Neural cell (in vitro differentiated cells): ENCODE measurements at regions not wholly inside any gene's neighbourhood (a gene's known extent, or its start where the extent isn't known, plus 50 kb on each side); places are given as distances from the start of the nearest gene placed in this dataset.

Experiments
- EP300 ChIP-seq: fragments of 450-650 bp; conservative IDR thresholded peaks from 2 replicates; pipeline ENCODE4 v1.6.1; 2014; ENCODE audit warnings: antibody characterized with exemption, mild to moderate bottlenecking, moderate library complexity; ENCODE audit not compliant: poor library complexity, severe bottlenecking
- EZH2 ChIP-seq: fragments of 200-600, 300-800 bp; shearing (Covaris generic), sonication (generic); IDR thresholded peaks from 2 replicates; pipeline ENCODE4 v1.6.1; 2014; ENCODE audit warnings: antibody characterized with exemption, low read length, borderline replicate concordance, mild to moderate bottlenecking; ENCODE audit not compliant: insufficient read depth, poor library complexity, severe bottlenecking
- POLR2AphosphoS5 ChIP-seq: IDR thresholded peaks from 2 replicates; pipeline ENCODE4 v1.6.1; 2012
- REST ChIP-seq: IDR thresholded peaks from 2 replicates; pipeline ENCODE4 v1.6.1; 2012; ENCODE audit warnings: borderline replicate concordance
- TF ChIP-seq, protein P1 (sequence below): fragments of 450-650 bp; IDR thresholded peaks from 2 replicates; pipeline ENCODE4 v1.5.1; 2014; ENCODE audit warnings: antibody characterized with exemption, mild to moderate bottlenecking, moderate library complexity; ENCODE audit not compliant: poor library complexity, severe bottlenecking

DNA sequence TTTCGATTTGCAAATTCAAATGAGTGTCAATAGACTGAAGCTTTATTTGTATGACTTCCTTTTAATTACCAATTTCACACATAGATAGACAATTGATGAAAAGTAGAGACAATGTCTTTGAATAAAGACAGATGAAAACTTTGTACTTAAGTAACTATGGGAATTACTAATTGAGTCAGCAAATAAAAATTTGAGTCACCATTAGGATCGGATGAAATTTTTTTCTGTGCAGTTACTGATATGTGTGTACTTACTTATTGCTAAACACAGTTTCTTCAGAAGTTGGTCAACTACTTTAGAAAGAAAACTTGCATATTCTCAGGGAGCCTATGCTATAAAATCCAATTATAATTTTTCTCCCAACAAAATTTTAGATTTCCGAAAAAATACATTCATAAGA lies 224.9 kb upstream of the SLC16A7 start:
- TF ChIP-seq, protein P1, sequence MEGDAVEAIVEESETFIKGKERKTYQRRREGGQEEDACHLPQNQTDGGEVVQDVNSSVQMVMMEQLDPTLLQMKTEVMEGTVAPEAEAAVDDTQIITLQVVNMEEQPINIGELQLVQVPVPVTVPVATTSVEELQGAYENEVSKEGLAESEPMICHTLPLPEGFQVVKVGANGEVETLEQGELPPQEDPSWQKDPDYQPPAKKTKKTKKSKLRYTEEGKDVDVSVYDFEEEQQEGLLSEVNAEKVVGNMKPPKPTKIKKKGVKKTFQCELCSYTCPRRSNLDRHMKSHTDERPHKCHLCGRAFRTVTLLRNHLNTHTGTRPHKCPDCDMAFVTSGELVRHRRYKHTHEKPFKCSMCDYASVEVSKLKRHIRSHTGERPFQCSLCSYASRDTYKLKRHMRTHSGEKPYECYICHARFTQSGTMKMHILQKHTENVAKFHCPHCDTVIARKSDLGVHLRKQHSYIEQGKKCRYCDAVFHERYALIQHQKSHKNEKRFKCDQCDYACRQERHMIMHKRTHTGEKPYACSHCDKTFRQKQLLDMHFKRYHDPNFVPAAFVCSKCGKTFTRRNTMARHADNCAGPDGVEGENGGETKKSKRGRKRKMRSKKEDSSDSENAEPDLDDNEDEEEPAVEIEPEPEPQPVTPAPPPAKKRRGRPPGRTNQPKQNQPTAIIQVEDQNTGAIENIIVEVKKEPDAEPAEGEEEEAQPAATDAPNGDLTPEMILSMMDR, result no peak
- TF ChIP-seq EP300, result no peak
- no peak for TF ChIP-seq REST
- TF ChIP-seq POLR2AphosphoS5, result no peak
- no peak for TF ChIP-seq EZH2
